ENCODE measurements at regions not wholly inside any gene's neighbourhood (a gene's known extent, or its start where the extent isn't known, plus 50 kb on each side); places are given as distances from the start of the nearest gene placed in this dataset.

DNA sequence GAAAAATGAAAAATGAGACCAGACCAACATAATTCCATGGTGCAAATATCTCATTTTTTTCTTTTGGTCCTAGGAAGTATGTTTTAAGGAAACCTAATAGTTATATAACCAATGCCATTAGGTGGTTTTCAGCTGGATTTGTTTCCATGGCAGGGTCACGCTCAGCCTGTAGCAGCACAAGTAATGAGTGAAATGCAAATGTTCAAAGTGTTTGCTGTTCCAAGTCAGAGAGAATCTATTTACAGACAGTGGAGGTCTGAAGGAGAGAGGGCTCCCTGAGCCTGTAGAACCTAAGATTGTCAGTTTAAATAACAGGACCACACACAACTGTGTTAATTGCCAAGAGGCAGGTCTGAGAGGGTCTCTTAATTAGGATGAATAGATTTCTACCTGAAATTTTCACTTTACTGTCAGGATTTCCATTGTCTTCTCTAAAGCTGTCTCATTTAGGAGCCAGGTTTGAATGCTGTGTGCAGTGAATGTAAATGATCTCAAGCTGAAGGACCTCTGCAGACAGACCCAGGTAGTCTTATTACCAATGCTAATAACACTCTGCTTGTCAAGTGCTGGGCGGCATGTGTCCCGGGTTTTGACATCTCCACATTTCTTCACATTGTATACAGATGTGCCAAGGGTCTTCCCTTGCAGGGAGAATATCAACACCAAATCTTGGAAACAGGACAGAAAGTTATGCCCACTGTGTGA lies 317.3 kb upstream of the NECTIN3 start:
- TF ChIP-seq, protein P1, sequence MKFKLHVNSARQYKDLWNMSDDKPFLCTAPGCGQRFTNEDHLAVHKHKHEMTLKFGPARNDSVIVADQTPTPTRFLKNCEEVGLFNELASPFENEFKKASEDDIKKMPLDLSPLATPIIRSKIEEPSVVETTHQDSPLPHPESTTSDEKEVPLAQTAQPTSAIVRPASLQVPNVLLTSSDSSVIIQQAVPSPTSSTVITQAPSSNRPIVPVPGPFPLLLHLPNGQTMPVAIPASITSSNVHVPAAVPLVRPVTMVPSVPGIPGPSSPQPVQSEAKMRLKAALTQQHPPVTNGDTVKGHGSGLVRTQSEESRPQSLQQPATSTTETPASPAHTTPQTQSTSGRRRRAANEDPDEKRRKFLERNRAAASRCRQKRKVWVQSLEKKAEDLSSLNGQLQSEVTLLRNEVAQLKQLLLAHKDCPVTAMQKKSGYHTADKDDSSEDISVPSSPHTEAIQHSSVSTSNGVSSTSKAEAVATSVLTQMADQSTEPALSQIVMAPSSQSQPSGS (IDR thresholded peaks at IDR 0.05; ENCODE audit: low read length): no peak
- TF ChIP-seq BHLHE40 (IDR thresholded peaks at IDR 0.05; ENCODE audit: borderline replicate concordance in 1 of 2, low read depth in 2 of 2, low read length in 1 of 2) (no peak), EZH2 (IDR thresholded peaks at IDR 0.05; ENCODE audit: borderline replicate concordance, control insufficient read depth, low read depth, low read length) (no peak), SMC3 (IDR thresholded peaks at IDR 0.05; ENCODE audit: borderline replicate concordance, low read length) (no peak), FOXK2 (IDR thresholded peaks at IDR 0.05) (no peak), HDAC6 (IDR thresholded peaks at IDR 0.05; ENCODE audit: unreplicated experiment) (no peak), RAD21 (IDR thresholded peaks at IDR 0.05; ENCODE audit: insufficient read depth, low read depth, low read length) (no peak)
- TF ChIP-seq, protein P2, sequence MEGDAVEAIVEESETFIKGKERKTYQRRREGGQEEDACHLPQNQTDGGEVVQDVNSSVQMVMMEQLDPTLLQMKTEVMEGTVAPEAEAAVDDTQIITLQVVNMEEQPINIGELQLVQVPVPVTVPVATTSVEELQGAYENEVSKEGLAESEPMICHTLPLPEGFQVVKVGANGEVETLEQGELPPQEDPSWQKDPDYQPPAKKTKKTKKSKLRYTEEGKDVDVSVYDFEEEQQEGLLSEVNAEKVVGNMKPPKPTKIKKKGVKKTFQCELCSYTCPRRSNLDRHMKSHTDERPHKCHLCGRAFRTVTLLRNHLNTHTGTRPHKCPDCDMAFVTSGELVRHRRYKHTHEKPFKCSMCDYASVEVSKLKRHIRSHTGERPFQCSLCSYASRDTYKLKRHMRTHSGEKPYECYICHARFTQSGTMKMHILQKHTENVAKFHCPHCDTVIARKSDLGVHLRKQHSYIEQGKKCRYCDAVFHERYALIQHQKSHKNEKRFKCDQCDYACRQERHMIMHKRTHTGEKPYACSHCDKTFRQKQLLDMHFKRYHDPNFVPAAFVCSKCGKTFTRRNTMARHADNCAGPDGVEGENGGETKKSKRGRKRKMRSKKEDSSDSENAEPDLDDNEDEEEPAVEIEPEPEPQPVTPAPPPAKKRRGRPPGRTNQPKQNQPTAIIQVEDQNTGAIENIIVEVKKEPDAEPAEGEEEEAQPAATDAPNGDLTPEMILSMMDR (IDR thresholded peaks at IDR 0.05 in 2 of 3, conservative IDR thresholded peaks at IDR 0.05 in 1 of 3; ENCODE audit: control insufficient read depth in 2 of 3, extremely low read depth in 1 of 3, insufficient read depth in 1 of 3, low read depth in 3 of 3, low read length in 3 of 3): no peak
- TF ChIP-seq, protein P3, sequence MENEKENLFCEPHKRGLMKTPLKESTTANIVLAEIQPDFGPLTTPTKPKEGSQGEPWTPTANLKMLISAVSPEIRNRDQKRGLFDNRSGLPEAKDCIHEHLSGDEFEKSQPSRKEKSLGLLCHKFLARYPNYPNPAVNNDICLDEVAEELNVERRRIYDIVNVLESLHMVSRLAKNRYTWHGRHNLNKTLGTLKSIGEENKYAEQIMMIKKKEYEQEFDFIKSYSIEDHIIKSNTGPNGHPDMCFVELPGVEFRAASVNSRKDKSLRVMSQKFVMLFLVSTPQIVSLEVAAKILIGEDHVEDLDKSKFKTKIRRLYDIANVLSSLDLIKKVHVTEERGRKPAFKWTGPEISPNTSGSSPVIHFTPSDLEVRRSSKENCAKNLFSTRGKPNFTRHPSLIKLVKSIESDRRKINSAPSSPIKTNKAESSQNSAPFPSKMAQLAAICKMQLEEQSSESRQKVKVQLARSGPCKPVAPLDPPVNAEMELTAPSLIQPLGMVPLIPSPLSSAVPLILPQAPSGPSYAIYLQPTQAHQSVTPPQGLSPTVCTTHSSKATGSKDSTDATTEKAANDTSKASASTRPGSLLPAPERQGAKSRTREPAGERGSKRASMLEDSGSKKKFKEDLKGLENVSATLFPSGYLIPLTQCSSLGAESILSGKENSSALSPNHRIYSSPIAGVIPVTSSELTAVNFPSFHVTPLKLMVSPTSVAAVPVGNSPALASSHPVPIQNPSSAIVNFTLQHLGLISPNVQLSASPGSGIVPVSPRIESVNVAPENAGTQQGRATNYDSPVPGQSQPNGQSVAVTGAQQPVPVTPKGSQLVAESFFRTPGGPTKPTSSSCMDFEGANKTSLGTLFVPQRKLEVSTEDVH (IDR thresholded peaks at IDR 0.05; ENCODE audit: low read depth, partially characterized antibody): no peak

Data from GM12878 (cell line).